ENCODE measurements at regions not wholly inside any gene's neighbourhood (a gene's known extent, or its start where the extent isn't known, plus 50 kb on each side); places are given as distances from the start of the nearest gene placed in this dataset.

DNA sequence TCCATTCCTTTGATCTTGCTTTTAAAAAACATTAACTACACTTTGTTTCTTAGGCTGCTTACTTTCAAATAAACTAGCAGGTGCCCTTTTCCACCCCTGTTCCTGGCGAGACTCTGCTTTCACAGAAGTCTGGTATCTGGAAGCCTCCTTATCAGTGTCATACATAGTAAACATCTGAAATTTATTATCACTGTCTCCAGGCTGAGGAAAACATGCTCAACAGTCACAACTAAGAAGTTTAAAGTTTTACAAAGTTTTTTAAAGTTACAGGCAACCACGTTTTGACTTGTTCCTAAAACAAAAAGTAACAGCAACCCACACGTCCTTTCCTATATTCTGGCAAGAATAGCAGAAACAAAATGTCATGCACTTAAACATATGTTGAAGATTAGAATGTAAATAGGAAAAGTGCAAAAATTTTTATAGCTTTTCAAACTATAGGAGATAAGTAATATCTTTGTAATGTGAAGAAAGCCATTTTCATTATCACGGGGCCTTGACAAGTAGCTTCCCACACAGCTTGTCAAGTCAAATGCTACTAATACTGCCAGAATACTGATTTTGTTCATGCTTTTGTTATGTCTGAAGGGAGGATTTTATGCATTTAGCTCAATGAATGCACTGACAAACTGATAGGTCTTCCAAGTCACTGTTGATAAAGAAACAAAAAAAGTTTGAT lies 275.2 kb upstream of the KCNMB2 start:
- TF ChIP-seq, protein P1, sequence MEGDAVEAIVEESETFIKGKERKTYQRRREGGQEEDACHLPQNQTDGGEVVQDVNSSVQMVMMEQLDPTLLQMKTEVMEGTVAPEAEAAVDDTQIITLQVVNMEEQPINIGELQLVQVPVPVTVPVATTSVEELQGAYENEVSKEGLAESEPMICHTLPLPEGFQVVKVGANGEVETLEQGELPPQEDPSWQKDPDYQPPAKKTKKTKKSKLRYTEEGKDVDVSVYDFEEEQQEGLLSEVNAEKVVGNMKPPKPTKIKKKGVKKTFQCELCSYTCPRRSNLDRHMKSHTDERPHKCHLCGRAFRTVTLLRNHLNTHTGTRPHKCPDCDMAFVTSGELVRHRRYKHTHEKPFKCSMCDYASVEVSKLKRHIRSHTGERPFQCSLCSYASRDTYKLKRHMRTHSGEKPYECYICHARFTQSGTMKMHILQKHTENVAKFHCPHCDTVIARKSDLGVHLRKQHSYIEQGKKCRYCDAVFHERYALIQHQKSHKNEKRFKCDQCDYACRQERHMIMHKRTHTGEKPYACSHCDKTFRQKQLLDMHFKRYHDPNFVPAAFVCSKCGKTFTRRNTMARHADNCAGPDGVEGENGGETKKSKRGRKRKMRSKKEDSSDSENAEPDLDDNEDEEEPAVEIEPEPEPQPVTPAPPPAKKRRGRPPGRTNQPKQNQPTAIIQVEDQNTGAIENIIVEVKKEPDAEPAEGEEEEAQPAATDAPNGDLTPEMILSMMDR (IDR thresholded peaks at IDR 0.05 in 8 of 11, conservative IDR thresholded peaks at IDR 0.05 in 3 of 11): no peak
- no peak for TF ChIP-seq POLR2AphosphoS5 (IDR thresholded peaks at IDR 0.05)
- TF ChIP-seq POLR2A (IDR thresholded peaks at IDR 0.05): no peak

Data from spleen (tissue), 7 donors.